Panc1 (cell line): ENCODE measurements at regions not wholly inside any gene's neighbourhood (a gene's known extent, or its start where the extent isn't known, plus 50 kb on each side); places are given as distances from the start of the nearest gene placed in this dataset.

ENCODE experiments used
- ATAC-seq: fragments of 200-7000 bp; cut with Tn5 transposase; 2 replicates; pipeline ENCODE4 v1.9.1; 2020; ENCODE audit warnings: mild to moderate bottlenecking, moderate library complexity
- BruUV-seq: library from RNA; stranded (reverse); fragments of 400-500 nt; replicated peaks from 2 replicates; lab custom pipeline; 2021; lab: Mats Ljungman, UMichigan
- CTCF ChIA-PET: fragments of 300-600 bp; sonication (Branson Sonifier 250); formaldehyde crosslinking; loops from one replicate; lab custom pipeline; 2022; ENCODE audit warnings: antibody characterized with exemption; lab: Charles Lee
- POLR2A ChIA-PET: fragments of 300-600 bp; sonication (Branson Sonifier 250); formaldehyde crosslinking; loops from one replicate; lab custom pipeline; 2022; ENCODE audit warnings: antibody characterized with exemption; lab: Charles Lee
- DNase-seq: peaks from one replicate; pipeline ENCODE4 v3.0.0-alpha.2; 2010; ENCODE audit warnings: low read depth, low spot score
- H3K27ac ChIP-seq: 2 replicates; pipeline ENCODE4 v1.5.1; 2011; ENCODE audit warnings: mild to moderate bottlenecking, low read length, inconsistent platforms
- H3K27me3 ChIP-seq: fragments of 200-500 bp; sonication (Bioruptor generic); 2 replicates; pipeline ENCODE4 v1.6.0; 2014; ENCODE audit warnings: low read length, inconsistent platforms; ENCODE audit not compliant: control insufficient read depth, insufficient read depth
- H3K36me3 ChIP-seq: fragments of 200-500 bp; sonication (Bioruptor generic); 2 replicates; pipeline ENCODE4 v1.5.1; 2014; ENCODE audit warnings: inconsistent platforms, mild to moderate bottlenecking, low read length, moderate library complexity; ENCODE audit not compliant: control insufficient read depth, insufficient read depth
- H3K4me1 ChIP-seq: 2 replicates; pipeline ENCODE4 v1.5.1; 2011; ENCODE audit warnings: inconsistent platforms, mild to moderate bottlenecking, low read length, moderate library complexity; ENCODE audit not compliant: control insufficient read depth, insufficient read depth
- H3K4me3 ChIP-seq, 2 experiments: 2 replicates each; pipeline ENCODE4 v1.5.1; 2011 to 2012; ENCODE audit warnings: low read depth in 2 of 2, low read length in 2 of 2, mild to moderate bottlenecking in 2 of 2, inconsistent platforms in 1 of 2, moderate library complexity in 1 of 2
- H3K9me3 ChIP-seq: fragments of 200-500 bp; sonication (Bioruptor generic); 2 replicates; pipeline ENCODE4 v1.5.1; 2014; ENCODE audit warnings: low read depth, mild to moderate bottlenecking, inconsistent platforms, low read length, moderate library complexity; ENCODE audit not compliant: control insufficient read depth, insufficient read depth
- CTCF ChIP-seq: fragments of 450-650 bp; IDR thresholded peaks from 2 replicates; pipeline ENCODE4 v1.5.1; 2017; ENCODE audit warnings: mild to moderate bottlenecking
- POLR2AphosphoS5 ChIP-seq: IDR thresholded peaks from 2 replicates; pipeline ENCODE4 v1.6.1; 2012; ENCODE audit warnings: mild to moderate bottlenecking, low read depth, low read length, moderate library complexity
- REST ChIP-seq, 2 experiments: IDR thresholded peaks; 2 replicates each; pipeline ENCODE4 v1.6.1; 2011 to 2012; ENCODE audit warnings: low read depth in 2 of 2, control low read depth in 1 of 2, low read length in 1 of 2, mild to moderate bottlenecking in 1 of 2, moderate library complexity in 1 of 2; ENCODE audit not compliant: insufficient read depth in 1 of 2
- SIN3A ChIP-seq: IDR thresholded peaks from 2 replicates; pipeline ENCODE4 v1.6.1; 2012; ENCODE audit warnings: low read depth, mild to moderate bottlenecking, low read length, moderate library complexity, borderline replicate concordance; ENCODE audit not compliant: insufficient read depth
- TCF7L2 ChIP-seq: IDR thresholded peaks from 2 replicates; pipeline ENCODE4 v1.6.1; 2011; ENCODE audit warnings: mild to moderate bottlenecking, low read depth, low read length, inconsistent platforms
- in situ Hi-C: cut with HindIII; loops from 2 replicates; pipeline ENCODE4 v1.10.0; 2016; ENCODE audit warnings: low sequenced_read_pairs, low pct_unique_long_range_greater_than_20kb
- intact Hi-C: fragments of 100-400 bp; cut with micrococcal nuclease; formaldehyde crosslinking; loops from one replicate; pipeline ENCODE4 v1.10.0; 2022; ENCODE audit not compliant: unreplicated experiment

- intact Hi-C loops: no loop called here
- H3K9me3 ChIP-seq: no peaks in the 10 kb centered on the region
- POLR2A ChIA-PET: interaction anchor here (0.6 kb wide), 1 partner anchor 75 kb away, joined by 3 read pairs; no protein-coding TSS in a partner anchor
These were observed 62.8 kb upstream of the EPB41L1 start for GRCh38 chr20:36091561-36092397.

More at GRCh38 chr20:36091561-36092397, 62.8 kb upstream of the EPB41L1 start:
- Histone ChIP-seq H3K4me1 (no peaks in the 10 kb centered on the region; the same call in 1 of the 2 replicates), H3K36me3 (no peaks in the 10 kb centered on the region; the same call in 1 of the 2 replicates), H3K4me3 (peak overlapping the region; percentile 27 to 56; a peak in 3 of 4 replicates), H3K27ac (no peak overlapping the region), H3K27me3 (peaks cover 7% of the 10 kb centered on the region)
- ATAC-seq (no peak; the same call in 1 of the 2 replicates), DNase-seq (no peak)
- TF ChIP-seq SIN3A (no peak), POLR2AphosphoS5 (no peak), REST (IDR thresholded peaks at IDR 0.05; ENCODE audit: insufficient read depth in 1 of 2, low read depth in 2 of 2, low read length in 1 of 2) (no peak), CTCF (no peak), TCF7L2 (no peak)
- in situ Hi-C loops: no loop called here
- BruUV-seq: no TSS peak
- CTCF ChIA-PET: no interaction called here
